Transverse colon (tissue), 3 donors: ENCODE measurements at regions not wholly inside any gene's neighbourhood (a gene's known extent, or its start where the extent isn't known, plus 50 kb on each side); places are given as distances from the start of the nearest gene placed in this dataset.

Experiments
- CTCF ChIP-seq, 5 experiments: fragments of 200-600 bp in 3 of 5; fragments of 450-650 bp in 2 of 5; sonication (generic) in 3 of 5; IDR thresholded peaks; 1 replicate in 2 of 5; 2 replicates in 3 of 5; pipeline ENCODE4 v1.5.1; 2016 to 2017; ENCODE audit warnings: antibody characterized with exemption in 5 of 5, inconsistent platforms in 3 of 5, mild to moderate bottlenecking in 2 of 5, moderate library complexity in 1 of 5
- POLR2A ChIP-seq: fragments of 450-650 bp; IDR thresholded peaks from one replicate; pipeline ENCODE4 v1.6.1; 2016; ENCODE audit warnings: antibody characterized with exemption, mild to moderate bottlenecking, moderate library complexity

GRCh38 chr2:180559771-180560170 is 420.6 kb upstream of the UBE2E3 start:
- TF ChIP-seq POLR2A (no peak), CTCF (IDR thresholded peaks at IDR 0.05) (no peak)
